ENCODE measurements at regions not wholly inside any gene's neighbourhood (a gene's known extent, or its start where the extent isn't known, plus 50 kb on each side); places are given as distances from the start of the nearest gene placed in this dataset.

GRCh38 chr18:46378864-46379207 lies 274.7 kb downstream of the HAUS1 start:
- H3K4me3 ChIP-seq, result no peak overlapping the region
- H3K9me3 ChIP-seq, result no peaks in the 10 kb centered on the region
- no peaks in the 10 kb centered on the region for H3K36me3 ChIP-seq
- H3K4me1 ChIP-seq, result no peaks in the 10 kb centered on the region
- H3K27ac ChIP-seq, result no peak overlapping the region
- TF ChIP-seq POLR2A (IDR thresholded peaks at IDR 0.05) (no peak), EP300 (IDR thresholded peaks at IDR 0.05) (no peak), CTCF (IDR thresholded peaks at IDR 0.05) (no peak)
- H3K27me3 ChIP-seq, result no peaks in the 10 kb centered on the region
- no peak for DNase-seq (ENCODE audit: low spot score in 2 of 2)
- WGBS, 2 donors, result 77 to 93% methylated on average over 4 of the region's 4 CpGs

- Histone ChIP-seq H3K9me3 (no peaks in the 10 kb centered on the region), H3K4me3 (no peak overlapping the region), H3K27me3 (no peaks in the 10 kb centered on the region), H3K27ac (no peak overlapping the region), H3K36me3 (no peaks in the 10 kb centered on the region), H3K4me1 (no peaks in the 10 kb centered on the region)
- TF ChIP-seq CTCF (IDR thresholded peaks at IDR 0.05) (no peak), EP300 (IDR thresholded peaks at IDR 0.05) (no peak), POLR2A (IDR thresholded peaks at IDR 0.05) (no peak)
- WGBS, 2 donors, result 74 to 79% methylated on average over 10 to 11 of the region's 11 CpGs
- no peak for DNase-seq (ENCODE audit: low spot score in 2 of 2)
These were observed 275.3 kb downstream of the HAUS1 start for GRCh38 chr18:46379323-46379950.

- Histone ChIP-seq H3K4me3 (no peak overlapping the region), H3K36me3 (no peaks in the 10 kb centered on the region), H3K9me3 (no peaks in the 10 kb centered on the region), H3K27ac (no peak overlapping the region), H3K4me1 (peaks cover 0 to 23% (median 6%) of the 10 kb centered on the region in 4 donors), H3K27me3 (no peaks in the 10 kb centered on the region)
- 85 to 98% methylated on average over 2 of the region's 2 CpGs for WGBS, 2 donors
- TF ChIP-seq CTCF (IDR thresholded peaks at IDR 0.05) (no peak), POLR2A (IDR thresholded peaks at IDR 0.05) (no peak)
- DNase-seq (ENCODE audit: low spot score in 2 of 2), result no peak
These were observed 271.9 kb downstream of the LOXHD1 start for GRCh38 chr18:46385124-46385523.

GRCh38 chr18:46386788-46387187 lies 270.2 kb downstream of the LOXHD1 start:
- H3K4me3 ChIP-seq, result no peak overlapping the region

More at GRCh38 chr18:46386788-46387187, 270.2 kb downstream of the LOXHD1 start:
- no peak overlapping the region for H3K27ac ChIP-seq
- no peak for DNase-seq (ENCODE audit: low spot score in 2 of 2)
- TF ChIP-seq POLR2A (IDR thresholded peaks at IDR 0.05), result no peak
- no peak for TF ChIP-seq EP300 (IDR thresholded peaks at IDR 0.05)
- no peak for TF ChIP-seq CTCF (IDR thresholded peaks at IDR 0.05)
- peaks cover 0 to 23% (median 6%) of the 10 kb centered on the region in 4 donors for H3K4me1 ChIP-seq
- no peaks in the 10 kb centered on the region for H3K27me3 ChIP-seq
- no peaks in the 10 kb centered on the region for H3K9me3 ChIP-seq
- no peaks in the 10 kb centered on the region for H3K36me3 ChIP-seq
- 23 to 34% methylated on average over 5 of the region's 5 CpGs for WGBS, 2 donors

Measured in tibial nerve (tissue), 4 donors.